ENCODE measurements at regions not wholly inside any gene's neighbourhood (a gene's known extent, or its start where the extent isn't known, plus 50 kb on each side); places are given as distances from the start of the nearest gene placed in this dataset.

GRCh38 chr12:106003297-106003696 is 135.5 kb downstream of the NUAK1 start:
- TF ChIP-seq, protein P1, sequence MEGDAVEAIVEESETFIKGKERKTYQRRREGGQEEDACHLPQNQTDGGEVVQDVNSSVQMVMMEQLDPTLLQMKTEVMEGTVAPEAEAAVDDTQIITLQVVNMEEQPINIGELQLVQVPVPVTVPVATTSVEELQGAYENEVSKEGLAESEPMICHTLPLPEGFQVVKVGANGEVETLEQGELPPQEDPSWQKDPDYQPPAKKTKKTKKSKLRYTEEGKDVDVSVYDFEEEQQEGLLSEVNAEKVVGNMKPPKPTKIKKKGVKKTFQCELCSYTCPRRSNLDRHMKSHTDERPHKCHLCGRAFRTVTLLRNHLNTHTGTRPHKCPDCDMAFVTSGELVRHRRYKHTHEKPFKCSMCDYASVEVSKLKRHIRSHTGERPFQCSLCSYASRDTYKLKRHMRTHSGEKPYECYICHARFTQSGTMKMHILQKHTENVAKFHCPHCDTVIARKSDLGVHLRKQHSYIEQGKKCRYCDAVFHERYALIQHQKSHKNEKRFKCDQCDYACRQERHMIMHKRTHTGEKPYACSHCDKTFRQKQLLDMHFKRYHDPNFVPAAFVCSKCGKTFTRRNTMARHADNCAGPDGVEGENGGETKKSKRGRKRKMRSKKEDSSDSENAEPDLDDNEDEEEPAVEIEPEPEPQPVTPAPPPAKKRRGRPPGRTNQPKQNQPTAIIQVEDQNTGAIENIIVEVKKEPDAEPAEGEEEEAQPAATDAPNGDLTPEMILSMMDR (IDR thresholded peaks at IDR 0.05) = no peak
- TF ChIP-seq POLR2A (IDR thresholded peaks at IDR 0.05) = no peak
